ENCODE measurements at regions not wholly inside any gene's neighbourhood (a gene's known extent, or its start where the extent isn't known, plus 50 kb on each side); places are given as distances from the start of the nearest gene placed in this dataset.

DNA sequence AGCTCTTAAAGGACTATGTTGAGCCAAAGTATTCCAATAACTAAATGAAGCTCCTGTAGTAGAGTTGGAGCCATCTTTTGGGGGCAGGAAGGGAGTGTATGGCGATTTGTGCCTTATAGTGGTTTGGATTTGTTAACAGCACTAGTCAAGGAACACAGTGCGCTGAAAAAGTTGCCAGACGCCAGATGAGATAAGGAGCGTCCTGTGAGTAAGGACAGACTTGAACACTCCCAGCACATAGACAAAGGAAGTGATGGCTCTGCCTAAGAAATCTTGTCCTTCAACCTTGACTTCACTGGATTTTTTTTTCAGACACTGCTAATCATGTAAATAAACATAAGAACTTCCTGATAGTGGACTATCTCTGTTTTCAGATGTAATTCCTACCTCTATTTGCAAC, 136.9 kb downstream of the TRMT11 start (continued):
- TF ChIP-seq, protein P1, sequence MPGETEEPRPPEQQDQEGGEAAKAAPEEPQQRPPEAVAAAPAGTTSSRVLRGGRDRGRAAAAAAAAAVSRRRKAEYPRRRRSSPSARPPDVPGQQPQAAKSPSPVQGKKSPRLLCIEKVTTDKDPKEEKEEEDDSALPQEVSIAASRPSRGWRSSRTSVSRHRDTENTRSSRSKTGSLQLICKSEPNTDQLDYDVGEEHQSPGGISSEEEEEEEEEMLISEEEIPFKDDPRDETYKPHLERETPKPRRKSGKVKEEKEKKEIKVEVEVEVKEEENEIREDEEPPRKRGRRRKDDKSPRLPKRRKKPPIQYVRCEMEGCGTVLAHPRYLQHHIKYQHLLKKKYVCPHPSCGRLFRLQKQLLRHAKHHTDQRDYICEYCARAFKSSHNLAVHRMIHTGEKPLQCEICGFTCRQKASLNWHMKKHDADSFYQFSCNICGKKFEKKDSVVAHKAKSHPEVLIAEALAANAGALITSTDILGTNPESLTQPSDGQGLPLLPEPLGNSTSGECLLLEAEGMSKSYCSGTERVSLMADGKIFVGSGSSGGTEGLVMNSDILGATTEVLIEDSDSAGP (CRISPR knock-in tag; IDR thresholded peaks at IDR 0.05), result no peak
- TF ChIP-seq BCL6 (CRISPR knock-in tag; IDR thresholded peaks at IDR 0.05), result no peak
- peak; percentile 92 for TF ChIP-seq SMAD4 (CRISPR knock-in tag; conservative IDR thresholded peaks at IDR 0.05)
- TF ChIP-seq CCNT2 (IDR thresholded peaks at IDR 0.05; ENCODE audit: borderline replicate concordance, extremely low read depth, insufficient read length, low read depth, low read length), result peak; percentile 89
- TF ChIP-seq MYC (IDR thresholded peaks at IDR 0.05; ENCODE audit: low read depth, low read length), result no peak
- no peak for TF ChIP-seq MYC (CRISPR knock-in tag; IDR thresholded peaks at IDR 0.05; ENCODE audit: borderline replicate concordance, low read depth)
- no peak for TF ChIP-seq HMG20B (CRISPR knock-in tag; IDR thresholded peaks at IDR 0.05)
- TF ChIP-seq, protein P2, sequence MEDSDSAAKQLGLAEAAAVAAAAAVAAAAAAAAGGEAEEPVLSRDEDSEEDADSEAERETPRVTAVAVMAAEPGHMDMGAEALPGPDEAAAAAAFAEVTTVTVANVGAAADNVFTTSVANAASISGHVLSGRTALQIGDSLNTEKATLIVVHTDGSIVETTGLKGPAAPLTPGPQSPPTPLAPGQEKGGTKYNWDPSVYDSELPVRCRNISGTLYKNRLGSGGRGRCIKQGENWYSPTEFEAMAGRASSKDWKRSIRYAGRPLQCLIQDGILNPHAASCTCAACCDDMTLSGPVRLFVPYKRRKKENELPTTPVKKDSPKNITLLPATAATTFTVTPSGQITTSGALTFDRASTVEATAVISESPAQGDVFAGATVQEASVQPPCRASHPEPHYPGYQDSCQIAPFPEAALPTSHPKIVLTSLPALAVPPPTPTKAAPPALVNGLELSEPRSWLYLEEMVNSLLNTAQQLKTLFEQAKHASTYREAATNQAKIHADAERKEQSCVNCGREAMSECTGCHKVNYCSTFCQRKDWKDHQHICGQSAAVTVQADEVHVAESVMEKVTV (CRISPR knock-in tag; IDR thresholded peaks at IDR 0.05), result no peak
- peak; percentile 76 for TF ChIP-seq MTA3 (IDR thresholded peaks at IDR 0.05; ENCODE audit: borderline replicate concordance)
- no peak for TF ChIP-seq FOS (IDR thresholded peaks at IDR 0.05; ENCODE audit: extremely low read depth, insufficient read length)
- TF ChIP-seq, protein P3, sequence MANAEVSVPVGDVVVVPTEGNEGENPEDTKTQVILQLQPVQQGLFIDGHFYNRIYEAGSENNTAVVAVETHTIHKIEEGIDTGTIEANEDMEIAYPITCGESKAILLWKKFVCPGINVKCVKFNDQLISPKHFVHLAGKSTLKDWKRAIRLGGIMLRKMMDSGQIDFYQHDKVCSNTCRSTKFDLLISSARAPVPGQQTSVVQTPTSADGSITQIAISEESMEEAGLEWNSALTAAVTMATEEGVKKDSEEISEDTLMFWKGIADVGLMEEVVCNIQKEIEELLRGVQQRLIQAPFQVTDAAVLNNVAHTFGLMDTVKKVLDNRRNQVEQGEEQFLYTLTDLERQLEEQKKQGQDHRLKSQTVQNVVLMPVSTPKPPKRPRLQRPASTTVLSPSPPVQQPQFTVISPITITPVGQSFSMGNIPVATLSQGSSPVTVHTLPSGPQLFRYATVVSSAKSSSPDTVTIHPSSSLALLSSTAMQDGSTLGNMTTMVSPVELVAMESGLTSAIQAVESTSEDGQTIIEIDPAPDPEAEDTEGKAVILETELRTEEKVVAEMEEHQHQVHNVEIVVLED (CRISPR knock-in tag; IDR thresholded peaks at IDR 0.05), result no peak
- no peak for TF ChIP-seq RBM15 (IDR thresholded peaks at IDR 0.05; ENCODE audit: insufficient read depth, low read length)
- TF ChIP-seq, protein P4, sequence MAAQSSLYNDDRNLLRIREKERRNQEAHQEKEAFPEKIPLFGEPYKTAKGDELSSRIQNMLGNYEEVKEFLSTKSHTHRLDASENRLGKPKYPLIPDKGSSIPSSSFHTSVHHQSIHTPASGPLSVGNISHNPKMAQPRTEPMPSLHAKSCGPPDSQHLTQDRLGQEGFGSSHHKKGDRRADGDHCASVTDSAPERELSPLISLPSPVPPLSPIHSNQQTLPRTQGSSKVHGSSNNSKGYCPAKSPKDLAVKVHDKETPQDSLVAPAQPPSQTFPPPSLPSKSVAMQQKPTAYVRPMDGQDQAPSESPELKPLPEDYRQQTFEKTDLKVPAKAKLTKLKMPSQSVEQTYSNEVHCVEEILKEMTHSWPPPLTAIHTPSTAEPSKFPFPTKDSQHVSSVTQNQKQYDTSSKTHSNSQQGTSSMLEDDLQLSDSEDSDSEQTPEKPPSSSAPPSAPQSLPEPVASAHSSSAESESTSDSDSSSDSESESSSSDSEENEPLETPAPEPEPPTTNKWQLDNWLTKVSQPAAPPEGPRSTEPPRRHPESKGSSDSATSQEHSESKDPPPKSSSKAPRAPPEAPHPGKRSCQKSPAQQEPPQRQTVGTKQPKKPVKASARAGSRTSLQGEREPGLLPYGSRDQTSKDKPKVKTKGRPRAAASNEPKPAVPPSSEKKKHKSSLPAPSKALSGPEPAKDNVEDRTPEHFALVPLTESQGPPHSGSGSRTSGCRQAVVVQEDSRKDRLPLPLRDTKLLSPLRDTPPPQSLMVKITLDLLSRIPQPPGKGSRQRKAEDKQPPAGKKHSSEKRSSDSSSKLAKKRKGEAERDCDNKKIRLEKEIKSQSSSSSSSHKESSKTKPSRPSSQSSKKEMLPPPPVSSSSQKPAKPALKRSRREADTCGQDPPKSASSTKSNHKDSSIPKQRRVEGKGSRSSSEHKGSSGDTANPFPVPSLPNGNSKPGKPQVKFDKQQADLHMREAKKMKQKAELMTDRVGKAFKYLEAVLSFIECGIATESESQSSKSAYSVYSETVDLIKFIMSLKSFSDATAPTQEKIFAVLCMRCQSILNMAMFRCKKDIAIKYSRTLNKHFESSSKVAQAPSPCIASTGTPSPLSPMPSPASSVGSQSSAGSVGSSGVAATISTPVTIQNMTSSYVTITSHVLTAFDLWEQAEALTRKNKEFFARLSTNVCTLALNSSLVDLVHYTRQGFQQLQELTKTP (IDR thresholded peaks at IDR 0.05; ENCODE audit: low read depth in 1 of 2, partially characterized antibody in 2 of 2), result peak in 1 of 2 experiments; percentile 70
- TF ChIP-seq FOXK2 (conservative IDR thresholded peaks at IDR 0.05 in 1 of 2, IDR thresholded peaks at IDR 0.05 in 1 of 2; ENCODE audit: low read depth in 2 of 2), result peak in 1 of 2 experiments; percentile 52; a peak in 2 of 4 replicates
- peak; percentile 67; the same call in 1 of the 2 replicates for TF ChIP-seq EP300 (IDR thresholded peaks at IDR 0.05; ENCODE audit: low read length)
- TF ChIP-seq, protein P5, sequence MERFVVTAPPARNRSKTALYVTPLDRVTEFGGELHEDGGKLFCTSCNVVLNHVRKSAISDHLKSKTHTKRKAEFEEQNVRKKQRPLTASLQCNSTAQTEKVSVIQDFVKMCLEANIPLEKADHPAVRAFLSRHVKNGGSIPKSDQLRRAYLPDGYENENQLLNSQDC (CRISPR knock-in tag; IDR thresholded peaks at IDR 0.05), result no peak
- TF ChIP-seq, protein P6, sequence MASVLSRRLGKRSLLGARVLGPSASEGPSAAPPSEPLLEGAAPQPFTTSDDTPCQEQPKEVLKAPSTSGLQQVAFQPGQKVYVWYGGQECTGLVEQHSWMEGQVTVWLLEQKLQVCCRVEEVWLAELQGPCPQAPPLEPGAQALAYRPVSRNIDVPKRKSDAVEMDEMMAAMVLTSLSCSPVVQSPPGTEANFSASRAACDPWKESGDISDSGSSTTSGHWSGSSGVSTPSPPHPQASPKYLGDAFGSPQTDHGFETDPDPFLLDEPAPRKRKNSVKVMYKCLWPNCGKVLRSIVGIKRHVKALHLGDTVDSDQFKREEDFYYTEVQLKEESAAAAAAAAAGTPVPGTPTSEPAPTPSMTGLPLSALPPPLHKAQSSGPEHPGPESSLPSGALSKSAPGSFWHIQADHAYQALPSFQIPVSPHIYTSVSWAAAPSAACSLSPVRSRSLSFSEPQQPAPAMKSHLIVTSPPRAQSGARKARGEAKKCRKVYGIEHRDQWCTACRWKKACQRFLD (CRISPR knock-in tag; IDR thresholded peaks at IDR 0.05), result no peak
- TF ChIP-seq CC2D1A (IDR thresholded peaks at IDR 0.05), result peak; percentile 80
